ENCODE measurements at regions not wholly inside any gene's neighbourhood (a gene's known extent, or its start where the extent isn't known, plus 50 kb on each side); places are given as distances from the start of the nearest gene placed in this dataset.

- no peak for TF ChIP-seq YY1 (IDR thresholded peaks at IDR 0.05)
- TF ChIP-seq SP1 (IDR thresholded peaks at IDR 0.05), result no peak
- TF ChIP-seq, protein P1, sequence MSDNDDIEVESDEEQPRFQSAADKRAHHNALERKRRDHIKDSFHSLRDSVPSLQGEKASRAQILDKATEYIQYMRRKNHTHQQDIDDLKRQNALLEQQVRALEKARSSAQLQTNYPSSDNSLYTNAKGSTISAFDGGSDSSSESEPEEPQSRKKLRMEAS (IDR thresholded peaks at IDR 0.05), result no peak
- no peak for TF ChIP-seq TAF1 (conservative IDR thresholded peaks at IDR 0.05)
- no peak for TF ChIP-seq CTCF (IDR thresholded peaks at IDR 0.05; ENCODE audit: low read depth, low read length, missing input control)
- no peak for TF ChIP-seq NR2F2 (IDR thresholded peaks at IDR 0.05)
- TF ChIP-seq ZBTB33 (IDR thresholded peaks at IDR 0.05), result no peak
- TF ChIP-seq RAD21 (IDR thresholded peaks at IDR 0.05), result no peak
- TF ChIP-seq HNF4G (IDR thresholded peaks at IDR 0.05), result no peak
- TF ChIP-seq JUND (IDR thresholded peaks at IDR 0.05), result no peak
- no peak for TF ChIP-seq REST (IDR thresholded peaks at IDR 0.05)
- no peak for TF ChIP-seq EGR1 (IDR thresholded peaks at IDR 0.05; ENCODE audit: low read depth in 2 of 2)
- no peak for TF ChIP-seq HNF4A (conservative IDR thresholded peaks at IDR 0.05)
Observed at GRCh38 chr1:79323239-79324025, 316.9 kb upstream of the ADGRL4 start.

Measured in liver (tissue), 3 donors.